PC-3 (cell line): ENCODE measurements at regions not wholly inside any gene's neighbourhood (a gene's known extent, or its start where the extent isn't known, plus 50 kb on each side); places are given as distances from the start of the nearest gene placed in this dataset.

Source experiments
- ATAC-seq: fragments of 200-7000 bp; cut with Tn5 transposase; 2 replicates; pipeline ENCODE4 v1.9.1; 2020; ENCODE audit warnings: mild to moderate bottlenecking, moderate library complexity
- BruUV-seq: library from RNA; stranded (reverse); fragments of 400-500 nt; replicated peaks from 2 replicates; lab custom pipeline; 2021; lab: Mats Ljungman, UMichigan
- CTCF ChIA-PET: fragments of 300-600 bp; sonication (Branson Sonifier 250); formaldehyde crosslinking; loops from one replicate; lab custom pipeline; 2022; ENCODE audit warnings: antibody characterized with exemption; lab: Charles Lee
- POLR2A ChIA-PET: fragments of 300-600 bp; sonication (Branson Sonifier 250); formaldehyde crosslinking; loops from one replicate; lab custom pipeline; 2022; ENCODE audit warnings: antibody characterized with exemption; ENCODE audit not compliant: unreplicated experiment; lab: Charles Lee
- DNase-seq: peaks from one replicate; pipeline ENCODE4 v3.0.0-alpha.2; 2015
- H2AFZ ChIP-seq: fragments of 300-600 bp; sonication (generic); 2 replicates; pipeline ENCODE4 v1.6.0; 2016; ENCODE audit warnings: antibody characterized with exemption, low read length
- H3F3A ChIP-seq: fragments of 300-600 bp; sonication (generic); one replicate; pipeline ENCODE4 v1.6.0; 2017; ENCODE audit warnings: antibody characterized with exemption, low read length, control low read depth, mild to moderate bottlenecking; ENCODE audit not compliant: unreplicated experiment
- H3K27ac ChIP-seq: fragments of 300-600 bp; sonication (generic); 2 replicates; pipeline ENCODE4 v1.5.1; 2016; ENCODE audit warnings: mild to moderate bottlenecking, low read length
- H3K27me3 ChIP-seq: fragments of 300-600 bp; sonication (generic); 2 replicates; pipeline ENCODE4 v1.6.1; 2016; ENCODE audit warnings: low read length, mixed read lengths
- H3K36me3 ChIP-seq: fragments of 300-600 bp; sonication (generic); 2 replicates; pipeline ENCODE4 v1.6.1; 2016; ENCODE audit warnings: low read depth, mixed run types, low read length, mixed read lengths
- H3K4me1 ChIP-seq: fragments of 300-600 bp; sonication (generic); 2 replicates; pipeline ENCODE4 v1.5.1; 2016; ENCODE audit warnings: low read length; ENCODE audit not compliant: insufficient read depth
- H3K4me2 ChIP-seq: fragments of 300-600 bp; sonication (generic); 2 replicates; pipeline ENCODE4 v1.6.0; 2016; ENCODE audit warnings: low read length
- H3K4me3 ChIP-seq: fragments of 300-600 bp; sonication (generic); 2 replicates; pipeline ENCODE4 v1.5.1; 2016; ENCODE audit warnings: mild to moderate bottlenecking, low read length, mixed read lengths
- H3K79me2 ChIP-seq: fragments of 300-600 bp; sonication (generic); 2 replicates; pipeline ENCODE4 v1.6.1; 2017; ENCODE audit warnings: low read length, mixed read lengths
- H3K9ac ChIP-seq: fragments of 300-600 bp; sonication (generic); 2 replicates; pipeline ENCODE4 v1.6.0; 2016; ENCODE audit warnings: mild to moderate bottlenecking, low read length
- H3K9me2 ChIP-seq: fragments of 300-600 bp; sonication (generic); replicated peaks from 2 replicates; pipeline ENCODE4 v1.6.1; 2016; ENCODE audit warnings: mixed run types, low read length, mixed read lengths
- H3K9me3 ChIP-seq: fragments of 300-600 bp; sonication (generic); 2 replicates; pipeline ENCODE4 v1.6.1; 2016; ENCODE audit warnings: low read length, mixed read lengths
- H4K20me1 ChIP-seq: fragments of 300-600 bp; sonication (generic); 2 replicates; pipeline ENCODE4 v1.6.1; 2016; ENCODE audit warnings: low read length, mixed read lengths
- CTCF ChIP-seq: fragments of 300-600 bp; sonication (generic); conservative IDR thresholded peaks from 2 replicates; pipeline ENCODE4 v1.5.1; 2017; ENCODE audit warnings: antibody characterized with exemption, low read depth, mild to moderate bottlenecking, low read length
- EZH2 ChIP-seq: fragments of 300-600 bp; sonication (generic); IDR thresholded peaks from one replicate; pipeline ENCODE4 v1.6.1; 2017; ENCODE audit warnings: antibody characterized with exemption, mild to moderate bottlenecking, low read length; ENCODE audit not compliant: unreplicated experiment
- EZH2phosphoT487 ChIP-seq: fragments of 300-600 bp; sonication (generic); IDR thresholded peaks from 2 replicates; pipeline ENCODE4 v1.6.1; 2018; ENCODE audit warnings: mild to moderate bottlenecking, antibody characterized with exemption, low read length, borderline replicate concordance
- intact Hi-C: fragments of 100-400 bp; cut with micrococcal nuclease; formaldehyde crosslinking; loops from 2 replicates; pipeline ENCODE4 v1.9.0; 2023

GRCh38 chr5:82359272-82359671, 81.1 kb upstream of the RPS23 start:
- Histone ChIP-seq H4K20me1 (no peaks in the 10 kb centered on the region), H3K9me3 (no peaks in the 10 kb centered on the region), H3K79me2 (no peaks in the 10 kb centered on the region), H3K27me3 (no peaks in the 10 kb centered on the region), H3K9ac (no peak overlapping the region), H3K4me2 (no peak overlapping the region), H3K27ac (no peak overlapping the region), H2AFZ (no peak overlapping the region), H3K4me3 (no peak overlapping the region), H3K36me3 (no peaks in the 10 kb centered on the region), H3K9me2 (no peaks in the 10 kb centered on the region), H3K4me1 (peaks cover 18% of the 10 kb centered on the region), H3F3A (peaks cover 6% of the 10 kb centered on the region)
- ATAC-seq, result no peak
- BruUV-seq, result no TSS peak
- ChIA-PET CTCF (interaction anchor here (0.6 kb wide), 1 partner anchor 47 kb away, joined by 13 read pairs; no protein-coding TSS in a partner anchor), POLR2A (no interaction called here)
- no peak for TF ChIP-seq CTCF
- TF ChIP-seq EZH2, result no peak
- TF ChIP-seq EZH2phosphoT487, result no peak
- intact Hi-C loops, result loop anchor here (5.0 to 10.0 kb wide), 4 partner anchors 528 to 906 kb away; no protein-coding TSS in a partner anchor
- DNase-seq, result no peak

- no peaks in the 10 kb centered on the region for H3K27me3 ChIP-seq
- H3K36me3 ChIP-seq, result no peaks in the 10 kb centered on the region
- H3K79me2 ChIP-seq, result no peaks in the 10 kb centered on the region
- H3K9me3 ChIP-seq, result no peaks in the 10 kb centered on the region
- H3K9me2 ChIP-seq, result no peaks in the 10 kb centered on the region
- H2AFZ ChIP-seq, result no peak overlapping the region
- H3K4me3 ChIP-seq, result no peak overlapping the region
- CTCF ChIA-PET, result no interaction called here
- BruUV-seq, result no TSS peak
- DNase-seq (no peak), ATAC-seq (no peak)
- POLR2A ChIA-PET, result interaction anchor here (0.5 to 0.6 kb wide), 2 partner anchors 28 to 80 kb away, joined by 3 read pairs; no protein-coding TSS in a partner anchor
- 0 out of 2 replicates have a peak overlapping the region, but pooled peaks have one; percentile 79 for H3K9ac ChIP-seq
- H3K4me1 ChIP-seq, result peaks cover 18% of the 10 kb centered on the region
- 0 out of 2 replicates have a peak overlapping the region, but pooled peaks have one; percentile 67 for H3K4me2 ChIP-seq
- H3F3A ChIP-seq, result peaks cover 6% of the 10 kb centered on the region
- intact Hi-C loops, result loop anchor here (5.0 to 10.0 kb wide), 4 partner anchors 529 to 906 kb away; no protein-coding TSS in a partner anchor
- H4K20me1 ChIP-seq, result no peaks in the 10 kb centered on the region
- peak overlapping the region; percentile 98 for H3K27ac ChIP-seq
- TF ChIP-seq EZH2phosphoT487 (no peak), CTCF (no peak), EZH2 (no peak)
Observed at GRCh38 chr5:82358457-82358856, 80.3 kb upstream of the RPS23 start.
